Keratinocyte (primary cell): ENCODE measurements at regions not wholly inside any gene's neighbourhood (a gene's known extent, or its start where the extent isn't known, plus 50 kb on each side); places are given as distances from the start of the nearest gene placed in this dataset.

Experiments used
- EZH2 ChIP-seq: IDR thresholded peaks from one replicate; pipeline ENCODE4 v1.6.1; 2012; ENCODE audit warnings: inconsistent platforms, mild to moderate bottlenecking, low read length, moderate library complexity
- TF ChIP-seq, protein P1 (sequence below), 3 experiments: IDR thresholded peaks in 1 of 3; conservative IDR thresholded peaks in 1 of 3; optimal IDR thresholded peaks in 1 of 3; 2 replicates in 2 of 3; 3 replicates in 1 of 3; pipeline versions ENCODE3 to v1.5.1; 2011; ENCODE audit warnings: low read length in 3 of 3, mild to moderate bottlenecking in 3 of 3, moderate library complexity in 2 of 3, control low read depth in 1 of 3, inconsistent platforms in 1 of 3; ENCODE audit not compliant: insufficient read depth in 2 of 3; ENCODE audit errors: extremely low read depth in 1 of 3

DNA sequence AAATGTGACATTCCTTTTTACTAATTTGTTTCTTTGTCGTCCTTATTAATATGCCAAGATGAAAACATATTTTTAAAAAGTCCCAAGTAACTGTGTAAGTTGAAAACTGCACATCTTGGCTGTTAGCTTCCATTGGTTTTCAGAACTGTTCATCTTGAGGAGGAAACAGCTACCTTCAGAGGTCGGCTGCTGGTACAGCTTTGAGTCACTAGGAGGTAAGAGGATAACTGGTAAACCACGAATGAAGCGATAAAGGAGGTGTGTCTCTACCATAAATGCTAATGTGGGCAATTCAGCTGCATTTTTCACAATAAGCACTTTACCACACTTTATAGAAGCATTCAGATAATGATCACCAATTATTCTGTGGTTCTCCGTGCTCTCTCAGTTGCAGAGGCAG is 137.5 kb upstream of the KRAS start:
- TF ChIP-seq, protein P1, sequence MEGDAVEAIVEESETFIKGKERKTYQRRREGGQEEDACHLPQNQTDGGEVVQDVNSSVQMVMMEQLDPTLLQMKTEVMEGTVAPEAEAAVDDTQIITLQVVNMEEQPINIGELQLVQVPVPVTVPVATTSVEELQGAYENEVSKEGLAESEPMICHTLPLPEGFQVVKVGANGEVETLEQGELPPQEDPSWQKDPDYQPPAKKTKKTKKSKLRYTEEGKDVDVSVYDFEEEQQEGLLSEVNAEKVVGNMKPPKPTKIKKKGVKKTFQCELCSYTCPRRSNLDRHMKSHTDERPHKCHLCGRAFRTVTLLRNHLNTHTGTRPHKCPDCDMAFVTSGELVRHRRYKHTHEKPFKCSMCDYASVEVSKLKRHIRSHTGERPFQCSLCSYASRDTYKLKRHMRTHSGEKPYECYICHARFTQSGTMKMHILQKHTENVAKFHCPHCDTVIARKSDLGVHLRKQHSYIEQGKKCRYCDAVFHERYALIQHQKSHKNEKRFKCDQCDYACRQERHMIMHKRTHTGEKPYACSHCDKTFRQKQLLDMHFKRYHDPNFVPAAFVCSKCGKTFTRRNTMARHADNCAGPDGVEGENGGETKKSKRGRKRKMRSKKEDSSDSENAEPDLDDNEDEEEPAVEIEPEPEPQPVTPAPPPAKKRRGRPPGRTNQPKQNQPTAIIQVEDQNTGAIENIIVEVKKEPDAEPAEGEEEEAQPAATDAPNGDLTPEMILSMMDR (optimal IDR thresholded peaks at IDR 0.05 in 1 of 3, IDR thresholded peaks at IDR 0.05 in 1 of 3, conservative IDR thresholded peaks at IDR 0.05 in 1 of 3; ENCODE audit: extremely low read depth in 1 of 3, insufficient read depth in 2 of 3, low read length in 3 of 3): no peak
- TF ChIP-seq EZH2: no peak
